IPS DF 4.7 (cell line): ENCODE measurements at regions not wholly inside any gene's neighbourhood (a gene's known extent, or its start where the extent isn't known, plus 50 kb on each side); places are given as distances from the start of the nearest gene placed in this dataset.

Experiments
- DNase-seq: peaks from one replicate; pipeline ENCODE4 v3.0.0-alpha.2; 2013; ENCODE audit warnings: low spot score; ENCODE audit errors: extremely low read depth

- no peak for DNase-seq
Observed at GRCh38 chr4:171636606-171637005, 176.6 kb upstream of the GALNTL6 start.

DNA sequence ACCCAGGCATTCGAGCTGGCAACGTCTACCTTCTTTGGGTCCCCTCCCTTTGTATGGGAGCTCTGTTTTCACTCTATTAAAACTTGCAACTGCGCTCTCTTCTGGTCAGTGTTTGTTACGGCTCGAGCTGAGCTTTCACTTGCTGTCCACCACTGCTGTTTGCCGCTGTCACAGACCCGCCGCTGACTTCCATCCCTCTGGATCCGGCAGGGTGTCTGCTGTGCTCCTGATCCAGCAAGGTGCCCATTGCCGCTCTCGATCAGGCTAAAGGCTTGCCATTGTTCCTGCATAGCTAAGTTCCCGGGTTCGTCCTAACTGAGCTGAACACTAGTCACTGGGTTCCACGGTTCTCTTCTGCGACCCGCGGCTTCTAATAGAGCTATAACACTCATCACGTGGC lies 183.5 kb upstream of the GALNTL6 start:
- no peak for DNase-seq

DNA sequence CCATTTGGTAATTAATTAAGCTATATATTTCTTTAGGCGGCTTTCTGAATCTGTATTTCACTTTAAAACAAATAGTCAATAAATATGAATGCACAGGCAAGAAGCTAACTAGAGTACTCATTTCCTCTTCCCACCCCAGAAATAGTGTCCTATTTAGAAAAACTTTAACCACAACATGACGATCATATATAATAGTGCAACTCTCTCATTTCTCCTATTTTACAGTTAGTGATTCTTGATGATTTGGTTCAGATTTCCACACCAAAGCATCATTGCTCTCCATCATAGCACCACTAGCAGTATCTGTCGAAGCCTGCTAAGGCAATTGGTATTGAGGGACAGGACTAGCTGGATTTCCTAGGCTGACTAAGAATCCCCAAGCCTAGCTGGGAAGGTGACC lies 184.0 kb upstream of the GALNTL6 start:
- no peak for DNase-seq

GRCh38 chr4:171626554-171626953 lies 186.7 kb upstream of the GALNTL6 start:
- no peak for DNase-seq

DNA sequence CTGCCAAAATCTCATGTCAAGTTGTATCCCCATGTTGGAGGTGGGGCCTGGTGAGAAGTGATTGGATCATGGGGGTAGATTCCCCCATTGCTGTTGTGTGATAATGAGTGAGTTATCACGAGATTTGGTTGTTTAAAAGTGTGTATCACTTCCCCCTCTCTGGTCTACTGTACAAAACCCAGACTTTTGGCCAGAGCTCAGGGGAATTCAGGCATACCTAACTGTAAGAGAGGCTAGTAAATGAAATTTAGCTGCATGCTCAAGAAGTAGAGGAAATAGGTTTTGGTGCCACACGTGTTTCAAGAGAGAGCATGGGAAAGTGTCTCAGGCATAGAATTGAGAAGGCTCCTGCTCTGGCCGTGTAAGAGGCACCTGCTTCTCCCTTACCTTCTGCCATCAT lies 190.5 kb upstream of the GALNTL6 start:
- no peak for DNase-seq

GRCh38 chr4:171621646-171622045 lies 191.6 kb upstream of the GALNTL6 start:
- no peak for DNase-seq

GRCh38 chr4:171612907-171613306 lies 200.3 kb upstream of the GALNTL6 start:
- DNase-seq: no peak

DNA sequence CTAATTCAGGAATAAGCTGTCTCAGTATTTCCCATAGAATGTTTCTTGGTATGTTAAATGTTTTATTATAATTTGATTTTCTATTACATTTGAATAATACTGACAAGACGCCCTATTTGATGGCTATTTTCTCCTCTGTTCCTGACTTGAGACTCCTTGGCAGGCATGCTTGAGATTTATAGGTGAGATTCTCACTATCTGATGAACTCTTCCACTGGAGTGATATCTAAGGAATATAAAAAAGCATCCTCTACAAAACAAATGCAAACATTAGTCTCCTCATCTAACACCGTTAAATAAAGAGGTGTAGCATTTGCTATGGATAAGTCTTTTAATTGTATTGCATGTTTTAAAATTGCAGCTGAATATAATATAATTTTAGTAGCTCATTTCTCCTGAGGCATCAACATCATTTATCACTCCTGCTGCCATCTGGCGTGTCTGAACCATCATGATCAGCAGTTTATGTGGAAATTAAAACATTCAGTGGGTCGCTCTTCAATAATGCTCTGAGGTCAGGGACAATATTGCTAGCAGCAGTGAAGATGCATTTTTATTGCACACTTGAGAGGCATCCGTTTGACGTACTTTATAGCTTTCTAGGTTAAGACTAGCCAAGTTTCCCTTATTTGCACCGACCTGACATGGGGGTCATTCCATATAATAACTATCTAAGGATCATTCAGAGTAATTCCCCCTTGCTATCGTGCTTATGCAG lies 210.4 kb upstream of the GALNTL6 start:
- DNase-seq: no peak

GRCh38 chr4:171601091-171601490 lies 212.1 kb upstream of the GALNTL6 start:
- no peak for DNase-seq

DNA sequence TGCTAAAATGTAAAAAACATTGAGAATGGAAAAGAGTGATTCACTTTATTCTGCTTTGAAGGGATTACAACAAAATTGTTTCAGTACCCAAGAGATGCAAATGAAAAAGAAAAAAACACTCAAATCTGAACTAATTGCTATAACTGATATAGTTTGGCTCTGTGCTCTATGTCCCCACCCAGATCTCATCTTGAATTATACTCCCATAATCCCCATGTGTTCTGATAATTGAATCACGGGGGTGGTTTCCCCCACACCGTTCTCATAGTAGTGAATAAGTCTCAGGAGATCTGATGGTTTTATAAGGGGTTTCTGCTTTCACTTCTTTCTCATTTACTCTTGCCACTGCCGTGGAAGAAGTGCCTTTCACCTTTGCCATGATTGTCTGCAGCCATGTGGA lies 213.6 kb upstream of the GALNTL6 start:
- no peak for DNase-seq

DNA sequence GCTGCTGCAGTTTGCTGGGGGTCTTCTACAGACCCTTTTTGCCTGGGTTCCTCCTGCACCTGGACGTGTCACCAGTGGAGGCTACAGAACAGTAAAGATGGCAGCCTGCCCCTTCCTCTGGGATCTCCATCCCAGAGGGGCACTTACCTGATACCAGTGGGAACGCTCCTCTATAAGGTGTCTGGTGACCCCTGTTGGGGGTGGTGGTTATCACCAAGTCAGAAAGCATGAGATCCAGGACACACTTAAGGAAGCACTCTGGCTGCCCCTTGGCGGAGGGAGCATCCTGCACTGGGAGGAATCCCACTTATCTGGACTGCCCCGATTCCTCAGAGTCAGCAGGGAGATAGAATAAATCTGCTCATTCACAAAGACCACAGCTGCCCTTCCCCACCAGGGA lies 218.9 kb upstream of the GALNTL6 start:
- DNase-seq: no peak

DNA sequence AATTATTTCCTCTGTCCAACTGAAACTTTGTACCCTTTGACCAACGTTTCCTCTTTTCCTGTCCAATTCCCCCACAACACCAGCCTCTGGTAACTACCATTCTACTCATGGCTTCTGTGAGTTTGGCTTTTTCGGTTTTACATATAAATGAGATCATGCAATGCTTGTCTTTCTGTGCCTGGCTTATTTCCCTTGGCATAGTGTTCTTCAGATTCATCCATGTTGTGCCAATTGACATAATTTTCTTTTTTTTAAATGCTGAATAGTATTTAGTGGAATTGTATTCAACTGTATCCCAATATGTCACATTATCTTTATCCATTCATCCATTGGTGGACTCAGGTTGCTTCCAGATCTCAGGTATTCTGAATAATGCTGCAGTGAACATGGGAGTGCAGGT lies 222.5 kb upstream of the GALNTL6 start:
- no peak for DNase-seq

GRCh38 chr4:171588764-171589163 lies 224.4 kb upstream of the GALNTL6 start:
- no peak for DNase-seq

DNA sequence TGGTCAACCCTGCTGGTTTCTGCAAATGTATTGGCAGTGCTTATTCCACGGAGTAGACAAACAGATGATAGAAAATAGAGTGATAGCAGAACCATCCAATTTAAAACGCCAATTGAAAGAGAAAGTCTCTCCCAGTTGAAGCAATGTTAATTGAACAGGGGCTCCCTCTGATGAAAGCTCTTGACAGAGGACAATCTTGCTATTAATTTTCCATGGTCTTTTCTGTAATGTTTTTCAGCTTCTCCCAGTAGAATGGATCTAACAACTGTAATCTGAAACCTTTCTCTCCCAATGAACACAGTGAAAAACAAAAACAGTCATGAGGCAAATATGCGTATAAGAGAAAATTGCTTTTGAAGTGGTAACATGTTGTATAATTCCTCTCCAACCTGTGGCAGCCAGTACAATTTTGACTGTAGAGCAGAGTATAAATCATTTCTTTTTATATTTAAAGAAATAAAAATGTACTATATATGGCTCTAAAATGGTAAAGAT lies 225.1 kb upstream of the GALNTL6 start:
- no peak for DNase-seq

DNA sequence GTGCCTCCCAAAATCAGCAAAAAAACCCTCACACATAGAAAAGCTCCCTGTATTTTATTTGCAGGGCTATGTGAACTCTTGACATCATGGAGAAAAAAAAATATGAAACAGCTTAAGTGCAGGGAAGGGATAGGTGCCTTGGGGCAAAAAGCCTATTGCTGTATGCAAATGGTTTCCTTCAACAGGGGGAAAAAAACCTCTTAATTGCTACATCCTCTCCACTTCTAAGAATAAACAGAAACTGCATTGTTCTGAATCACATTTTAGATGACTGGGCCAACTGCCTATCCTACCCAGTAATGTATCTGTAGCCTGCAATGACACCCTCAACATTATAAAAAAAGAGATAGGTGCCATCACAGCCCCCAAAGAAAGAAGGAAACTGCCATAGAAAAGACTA lies 229.4 kb upstream of the GALNTL6 start:
- no peak for DNase-seq

- DNase-seq: no peak
Observed at GRCh38 chr4:171582961-171583581, 230.1 kb upstream of the GALNTL6 start.

- DNase-seq: no peak
Observed at GRCh38 chr4:171573181-171573580, 240.0 kb upstream of the GALNTL6 start.

- no peak for DNase-seq
Observed at GRCh38 chr4:171565130-171565788, 247.9 kb upstream of the GALNTL6 start.

DNA sequence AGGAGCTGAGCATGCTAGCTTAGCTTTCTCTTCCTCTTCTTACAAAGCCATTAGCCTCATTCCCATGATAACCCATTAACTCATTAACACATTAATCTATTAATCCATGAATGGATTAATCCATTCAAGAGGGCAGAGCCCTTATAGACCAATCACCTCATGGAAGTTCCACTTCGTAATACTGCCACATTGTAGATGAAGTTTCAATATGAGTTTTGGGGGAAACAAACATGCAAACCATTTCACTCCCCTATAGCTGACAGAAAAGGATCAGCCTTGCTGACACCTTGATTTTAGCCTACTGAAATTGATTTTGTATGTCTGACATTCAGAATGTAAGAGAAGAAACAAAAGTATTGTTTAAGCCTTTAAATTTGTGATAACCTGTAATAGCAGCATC lies 251.8 kb upstream of the GALNTL6 start:
- DNase-seq: no peak

DNA sequence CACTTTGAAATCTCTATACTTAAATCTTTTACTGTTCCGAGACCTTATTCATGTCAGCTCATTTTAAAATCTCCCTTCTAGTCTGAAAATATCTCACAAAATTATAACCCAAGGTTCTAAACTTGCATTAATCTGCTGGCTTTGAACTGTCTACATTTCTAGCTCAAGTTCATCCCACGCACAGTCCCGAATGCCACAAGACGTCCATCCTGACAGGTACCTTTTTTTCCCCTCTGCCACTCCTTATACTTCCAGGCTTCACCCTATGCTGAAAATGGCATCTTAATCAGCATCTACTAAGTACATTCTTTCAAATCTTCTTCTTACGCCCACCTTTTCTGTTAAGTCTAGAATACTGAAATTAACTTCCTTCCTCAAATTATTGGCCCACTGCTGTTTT lies 259.2 kb upstream of the GALNTL6 start:
- DNase-seq: no peak

GRCh38 chr4:171542640-171543039 lies 270.6 kb upstream of the GALNTL6 start:
- DNase-seq: no peak

DNA sequence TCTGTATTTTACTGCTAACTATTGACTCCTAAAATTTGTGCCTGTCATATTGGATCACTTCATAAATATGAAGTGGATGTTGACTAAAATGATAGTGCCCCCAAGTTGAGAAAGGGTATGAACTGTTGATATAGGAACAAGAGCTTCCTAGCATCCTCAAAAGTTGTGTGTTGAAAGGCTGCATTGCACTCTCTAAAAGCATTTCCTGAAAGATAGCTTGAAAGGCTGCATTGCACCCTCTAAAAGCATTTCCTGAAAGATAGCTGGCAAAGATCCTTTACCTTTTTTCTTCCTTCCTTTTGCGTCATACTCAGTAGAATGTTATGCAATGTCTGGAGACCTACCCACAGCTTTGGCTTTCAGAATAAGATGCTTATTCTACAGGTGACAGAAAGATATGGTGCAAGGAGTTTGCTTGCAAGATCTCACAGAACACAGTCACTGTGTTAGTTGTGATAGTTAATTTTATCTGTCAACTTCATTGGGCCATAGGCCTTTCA lies 274.6 kb upstream of the GALNTL6 start:
- no peak for DNase-seq
